H1 (cell line): ENCODE measurements at regions not wholly inside any gene's neighbourhood (a gene's known extent, or its start where the extent isn't known, plus 50 kb on each side); places are given as distances from the start of the nearest gene placed in this dataset.
A peak's percentile ranks its signal among the peaks of the same experiment; 100 is the strongest.

Experiments
- CTCF ChIA-PET: fragments of 300-600 bp; sonication (Branson Sonifier 250); formaldehyde crosslinking; loops from one replicate; lab custom pipeline; 2021; ENCODE audit not compliant: partially characterized antibody; lab: Charles Lee
- POLR2A ChIA-PET: fragments of 300-600 bp; sonication (Branson Sonifier 250); formaldehyde crosslinking; loops from one replicate; lab custom pipeline; 2021; ENCODE audit warnings: inconsistent platforms; ENCODE audit not compliant: partially characterized antibody; lab: Charles Lee
- DNase-seq, 2 experiments: peaks; one replicate each; pipeline versions ENCODE4 v3.0.0 to v3.0.0-alpha.2; 2010 to 2022; ENCODE audit warnings: low spot score in 2 of 2, low read depth in 1 of 2, mixed read lengths in 1 of 2
- FAIRE-seq: peaks from 2 replicates; lab custom pipeline; 2011; peaks lifted over from hg19 to GRCh38; lab: Jason Lieb, UNC
- H2AFZ ChIP-seq: 2 replicates; pipeline ENCODE4 v1.8.1; 2012; ENCODE audit warnings: low read length, inconsistent platforms
- H2AK5ac ChIP-seq: 2 replicates; pipeline ENCODE4 v1.6.1; 2013; ENCODE audit warnings: low read depth, low read length
- H2BK120ac ChIP-seq: replicated peaks from 2 replicates; pipeline ENCODE3; 2013; ENCODE audit warnings: low read depth, low read length, inconsistent platforms
- H2BK12ac ChIP-seq: 2 replicates; pipeline ENCODE4 v1.6.1; 2013; ENCODE audit warnings: low read depth, low read length
- H2BK15ac ChIP-seq: 2 replicates; pipeline ENCODE4 v1.6.1; 2013; ENCODE audit warnings: low read length
- H2BK20ac ChIP-seq: 2 replicates; pipeline ENCODE4 v1.6.1; 2013; ENCODE audit warnings: low read length
- H2BK5ac ChIP-seq: 2 replicates; pipeline ENCODE4 v1.6.1; 2013; ENCODE audit warnings: low read depth, low read length
- H3K14ac ChIP-seq: 2 replicates; pipeline ENCODE4 v1.6.1; 2013; ENCODE audit warnings: inconsistent platforms; ENCODE audit not compliant: insufficient read length
- H3K18ac ChIP-seq: 2 replicates; pipeline ENCODE4 v1.6.1; 2013; ENCODE audit warnings: low read length; ENCODE audit errors: extremely low read depth
- H3K23ac ChIP-seq: 2 replicates; pipeline ENCODE4 v1.6.1; 2013; ENCODE audit warnings: inconsistent platforms; ENCODE audit not compliant: insufficient read length
- H3K23me2 ChIP-seq: 2 replicates; pipeline ENCODE4 v1.6.1; 2013; ENCODE audit warnings: low read depth, low read length
- H3K27ac ChIP-seq: 2 replicates; pipeline ENCODE4 v1.6.1; 2011; ENCODE audit warnings: low read depth, low read length, inconsistent platforms
- H3K27me3 ChIP-seq, 4 experiments: replicated peaks in 1 of 4; 1 replicate in 1 of 4; 2 replicates in 3 of 4; pipeline versions ENCODE4 v1.6.1 to v1.8.1; 2011 to 2013; ENCODE audit warnings: low read length in 3 of 4, mild to moderate bottlenecking in 3 of 4, inconsistent platforms in 2 of 4, mixed read lengths in 2 of 4, moderate library complexity in 1 of 4; ENCODE audit not compliant: control insufficient read depth in 3 of 4, insufficient read depth in 3 of 4; ENCODE audit errors: extremely low read depth in 1 of 4
- H3K36me3 ChIP-seq, 4 experiments: 2 replicates each; pipeline versions ENCODE4 v1.6.1 to v1.8.1; 2011 to 2013; ENCODE audit warnings: mild to moderate bottlenecking in 4 of 4, low read length in 3 of 4, moderate library complexity in 2 of 4, control low read depth in 1 of 4, inconsistent platforms in 1 of 4; ENCODE audit not compliant: insufficient read depth in 4 of 4, control insufficient read depth in 2 of 4
- H3K4ac ChIP-seq: replicated peaks from 2 replicates; pipeline ENCODE3; 2013; ENCODE audit warnings: low read length, low read depth, mixed read lengths, inconsistent platforms; ENCODE audit not compliant: insufficient read length
- H3K4me1 ChIP-seq, 4 experiments: replicated peaks in 1 of 4; 1 replicate in 1 of 4; 2 replicates in 3 of 4; pipeline versions ENCODE4 v1.6.1 to v1.8.1; 2011 to 2013; ENCODE audit warnings: low read length in 3 of 4, inconsistent platforms in 2 of 4, mixed read lengths in 1 of 4; ENCODE audit not compliant: insufficient read depth in 4 of 4, control insufficient read depth in 3 of 4
- H3K4me2 ChIP-seq, 2 experiments: 2 replicates each; pipeline versions ENCODE4 v1.6.1 to v1.8.1; 2011 to 2013; ENCODE audit warnings: low read depth in 2 of 2, low read length in 2 of 2, control low read depth in 1 of 2, inconsistent platforms in 1 of 2, mild to moderate bottlenecking in 1 of 2; ENCODE audit not compliant: insufficient read depth in 1 of 2
- H3K4me3 ChIP-seq, 4 experiments: fragments of 200-600, 300-600 bp in 1 of 4; sonication (generic), shearing (Covaris generic), sonication (Bioruptor Twin) in 1 of 4; 2 replicates each; pipeline versions ENCODE4 v1.5.1 to v1.8.1; 2011 to 2016; ENCODE audit warnings: low read length in 4 of 4, low read depth in 3 of 4, control low read depth in 2 of 4, inconsistent platforms in 2 of 4, mild to moderate bottlenecking in 2 of 4, mixed read lengths in 1 of 4, moderate library complexity in 1 of 4; ENCODE audit not compliant: insufficient read depth in 2 of 4; ENCODE audit errors: extremely low read depth in 1 of 4
- H3K56ac ChIP-seq: replicated peaks from 2 replicates; pipeline ENCODE3; 2013; ENCODE audit warnings: low read depth, mild to moderate bottlenecking, mixed read lengths, low read length, inconsistent platforms; ENCODE audit not compliant: insufficient read length
- H3K79me1 ChIP-seq: 2 replicates; pipeline ENCODE4 v1.6.1; 2013; ENCODE audit warnings: low read depth, low read length, control low read depth
- H3K79me2 ChIP-seq, 2 experiments: 2 replicates each; pipeline versions ENCODE4 v1.6.1 to v1.8.1; 2012 to 2013; ENCODE audit warnings: low read length in 2 of 2, mild to moderate bottlenecking in 2 of 2, inconsistent platforms in 1 of 2; ENCODE audit not compliant: insufficient read depth in 2 of 2, control insufficient read depth in 1 of 2
- H3K9ac ChIP-seq, 4 experiments: replicated peaks in 1 of 4; 1 replicate in 1 of 4; 2 replicates in 3 of 4; pipeline versions ENCODE4 v1.6.1 to v1.8.1; 2011 to 2013; ENCODE audit warnings: low read depth in 3 of 4, low read length in 3 of 4, control low read depth in 2 of 4, mild to moderate bottlenecking in 2 of 4, moderate library complexity in 2 of 4, inconsistent platforms in 1 of 4; ENCODE audit errors: extremely low read depth in 1 of 4
- H3K9me3 ChIP-seq, 2 experiments: 2 replicates each; pipeline versions ENCODE4 v1.6.1 to v1.8.1; 2012 to 2013; ENCODE audit warnings: mild to moderate bottlenecking in 2 of 2, moderate library complexity in 2 of 2, control low read depth in 1 of 2, inconsistent platforms in 1 of 2, low read depth in 1 of 2, low read length in 1 of 2, mixed read lengths in 1 of 2; ENCODE audit not compliant: insufficient read depth in 2 of 2
- H4K20me1 ChIP-seq, 2 experiments: replicated peaks in 1 of 2; 2 replicates each; pipeline versions ENCODE3 to v1.8.1; 2011 to 2013; ENCODE audit warnings: inconsistent platforms in 2 of 2, low read length in 2 of 2, mild to moderate bottlenecking in 1 of 2; ENCODE audit not compliant: insufficient read depth in 2 of 2, control insufficient read depth in 1 of 2
- H4K5ac ChIP-seq: 2 replicates; pipeline ENCODE4 v1.6.1; 2013; ENCODE audit warnings: low read length, low read depth, mixed read lengths, inconsistent platforms; ENCODE audit not compliant: insufficient read length
- H4K8ac ChIP-seq: 2 replicates; pipeline ENCODE4 v1.8.0; 2013; ENCODE audit warnings: mild to moderate bottlenecking, moderate library complexity, low read length, inconsistent platforms; ENCODE audit not compliant: insufficient read depth; ENCODE audit errors: extremely low read depth
- H4K91ac ChIP-seq: replicated peaks from 2 replicates; pipeline ENCODE3; 2013; ENCODE audit warnings: low read length, mixed read lengths, inconsistent platforms; ENCODE audit not compliant: insufficient read length
- HDAC6 ChIP-seq: IDR thresholded peaks from one replicate; pipeline ENCODE4 v1.7.1; 2012; ENCODE audit warnings: low read depth, mild to moderate bottlenecking, inconsistent platforms, low read length, moderate library complexity
- WGBS, 2 experiments: shearing (Covaris generic) in 1 of 2; methylation state at CpG; one replicate each; pipeline versions ENCODE4 v1.1.6 to v1.1.7; 2013 to 2015; ENCODE audit warnings: low lambda C conversion rate in 2 of 2, mixed read lengths in 2 of 2, inconsistent platforms in 1 of 2, low coverage in 1 of 2, missing lambda C conversion rate in 1 of 2; ENCODE audit not compliant: insufficient replicate concordance in 2 of 2, insufficient coverage in 1 of 2, insufficient read length in 1 of 2; ENCODE audit errors: extremely low coverage in 1 of 2, missing lambda C conversion rate in 1 of 2; 5-methylcytosine and 5-hydroxymethylcytosine counted together

DNA sequence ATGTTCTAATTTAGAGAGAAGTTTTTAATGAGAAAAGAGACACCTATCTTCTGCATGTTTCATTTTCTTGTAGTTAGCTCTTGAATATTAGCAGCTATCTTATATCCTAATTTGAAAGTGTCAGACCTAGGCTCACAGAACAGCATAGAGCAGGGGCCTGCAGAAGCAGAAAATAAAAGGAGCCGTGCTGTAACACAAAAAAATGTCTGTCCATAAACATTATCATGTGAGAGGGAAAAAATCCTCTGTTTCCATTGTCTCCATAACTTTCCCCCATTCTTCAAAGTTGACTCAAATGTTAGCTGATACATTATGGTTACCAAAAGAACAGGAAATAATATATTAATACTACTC lies 329.2 kb upstream of the EPHA5 start:
- Histone ChIP-seq H3K23me2 (no peaks in the 10 kb centered on the region), H3K4ac (no peak overlapping the region), H2AK5ac (no peak overlapping the region), H3K27me3 (no peaks in the 10 kb centered on the region), H2BK12ac (no peak overlapping the region), H4K20me1 (no peaks in the 10 kb centered on the region), H3K4me3 (peak overlapping the region in 2 of 4 experiments; percentile 29 to 43; a peak in 2 of 8 replicates), H2BK5ac (no peak overlapping the region), H3K79me1 (no peaks in the 10 kb centered on the region), H3K36me3 (no peaks in the 10 kb centered on the region), H3K9ac (no peak overlapping the region), H3K56ac (no peak overlapping the region), H2BK120ac (no peak overlapping the region), H3K18ac (no peak overlapping the region), H2AFZ (0 out of 2 replicates have a peak overlapping the region, but pooled peaks have one; percentile 76), H3K27ac (no peak overlapping the region), H3K23ac (no peak overlapping the region), H2BK15ac (no peak overlapping the region), H4K91ac (no peak overlapping the region), H3K9me3 (no peaks in the 10 kb centered on the region), H2BK20ac (no peak overlapping the region), H3K14ac (no peak overlapping the region), H3K79me2 (no peaks in the 10 kb centered on the region), H3K4me2 (peak overlapping the region in 1 of 2 experiments; percentile 55; a peak in 2 of 4 replicates), H4K8ac (no peak overlapping the region), H4K5ac (peak overlapping the region; percentile 58), H3K4me1 (peaks cover 0 to 3% (median 0%) of the 10 kb centered on the region in 4 experiments; a peak in 1 of 7 replicates)
- ChIA-PET CTCF (no interaction called here), POLR2A (interaction anchor here (1.7 to 2.0 kb wide), 2 partner anchors 8 to 15 kb away, joined by 5 to 7 read pairs; no protein-coding TSS in a partner anchor)
- no peak for TF ChIP-seq HDAC6
- DNase-seq: no peak
- FAIRE-seq: no peak
- WGBS, 2 experiments: 94% methylated on average over 1 of the region's 1 CpG; no CpG with 5 or more reads in 1 of the 2 experiments
